ENCODE measurements at regions not wholly inside any gene's neighbourhood (a gene's known extent, or its start where the extent isn't known, plus 50 kb on each side); places are given as distances from the start of the nearest gene placed in this dataset.
"Not testable (repeated sequence)": the region's sequence is repeated elsewhere in the genome, so short reads cannot be mapped to it uniquely, and the experiment has no call there.

DNA sequence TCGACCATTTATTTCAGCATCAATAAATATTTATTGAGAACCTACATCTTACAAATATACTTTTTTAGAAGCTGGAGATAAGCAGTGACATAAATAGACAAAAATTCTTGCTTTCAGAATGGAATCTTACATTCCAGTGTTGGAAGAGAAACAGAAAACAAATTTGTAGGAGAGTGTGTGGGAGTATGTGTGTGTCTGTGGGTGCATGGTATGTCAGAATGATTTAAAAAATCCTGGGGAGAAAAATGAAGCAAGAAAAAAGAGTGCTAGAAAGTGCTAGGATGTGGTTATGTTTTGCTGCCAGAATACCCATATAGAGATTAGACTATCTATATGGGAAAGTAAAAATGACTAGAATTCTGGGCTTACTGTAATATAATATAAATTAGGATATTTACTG, 561.7 kb upstream of the SGO1 start:
- ATAC-seq (no peak), DNase-seq (ENCODE audit: low spot score) (no peak)

DNA sequence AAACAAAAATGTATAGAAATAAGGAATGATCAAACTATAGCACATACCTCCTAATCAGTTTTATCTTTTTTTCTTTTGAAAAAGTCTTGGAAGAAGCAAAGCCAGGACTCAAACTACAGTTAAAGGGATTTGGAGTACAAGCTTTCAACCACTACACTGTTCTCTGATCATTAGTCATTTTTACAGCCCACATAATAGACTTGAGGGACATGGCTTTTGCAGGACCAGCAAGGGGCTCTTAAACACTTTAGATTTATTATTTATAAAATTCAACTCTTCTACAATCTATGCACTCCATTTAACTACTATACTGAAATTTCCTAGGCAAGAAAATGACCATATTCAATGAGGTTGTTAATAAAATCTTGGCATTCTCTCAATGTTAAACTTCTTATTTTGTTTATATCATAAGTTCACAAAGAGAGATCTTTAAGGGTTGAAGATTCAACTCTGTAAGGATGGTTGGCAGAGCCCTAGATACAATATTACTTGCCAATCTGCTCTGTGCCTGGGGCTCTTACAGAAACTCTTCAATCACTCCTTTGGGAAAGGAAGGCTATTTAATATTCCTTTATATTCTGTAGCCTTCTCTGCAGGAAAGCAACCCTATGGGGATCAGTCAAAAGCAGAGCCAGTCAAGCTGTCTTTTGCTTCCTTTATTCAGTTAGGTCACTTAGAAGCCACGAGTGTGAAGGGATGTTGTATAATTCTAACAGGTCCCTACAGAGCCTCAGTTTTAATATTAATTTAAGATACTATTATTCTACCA, 557.7 kb upstream of the SGO1 start:
- ATAC-seq, result no peak
- DNase-seq (ENCODE audit: low spot score), result no peak

DNA sequence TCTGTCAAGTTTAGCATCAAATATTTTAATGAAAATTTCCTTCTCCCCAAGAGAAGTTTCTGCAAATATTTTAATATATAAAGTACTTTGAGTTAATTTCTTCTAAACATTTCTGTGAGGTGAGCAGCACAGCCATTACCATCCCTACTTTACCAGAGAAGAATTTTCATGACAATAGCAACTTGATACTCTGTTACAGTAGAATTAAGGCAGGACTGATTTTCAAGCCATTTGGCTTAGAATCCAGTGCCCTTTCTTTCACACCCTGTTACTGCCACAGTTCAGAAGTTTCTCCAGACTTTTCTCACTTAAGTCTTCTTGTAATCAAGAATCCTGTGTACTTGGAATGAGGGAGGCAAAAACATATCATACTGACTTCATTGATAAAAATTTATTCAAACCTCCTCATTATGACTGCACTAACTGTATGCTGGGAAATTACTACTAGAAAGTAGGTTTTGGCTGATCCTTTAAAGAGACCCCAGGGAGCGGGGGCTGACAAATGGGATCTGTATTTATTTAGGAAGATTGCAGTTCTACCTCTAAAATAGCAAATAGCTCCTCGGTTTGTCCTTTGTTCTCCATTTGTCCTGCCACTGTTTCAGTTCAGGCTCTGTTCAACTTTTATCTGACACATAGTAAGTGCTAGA, 557.0 kb upstream of the SGO1 start:
- no peak for DNase-seq (ENCODE audit: low spot score)
- no peak for ATAC-seq

DNA sequence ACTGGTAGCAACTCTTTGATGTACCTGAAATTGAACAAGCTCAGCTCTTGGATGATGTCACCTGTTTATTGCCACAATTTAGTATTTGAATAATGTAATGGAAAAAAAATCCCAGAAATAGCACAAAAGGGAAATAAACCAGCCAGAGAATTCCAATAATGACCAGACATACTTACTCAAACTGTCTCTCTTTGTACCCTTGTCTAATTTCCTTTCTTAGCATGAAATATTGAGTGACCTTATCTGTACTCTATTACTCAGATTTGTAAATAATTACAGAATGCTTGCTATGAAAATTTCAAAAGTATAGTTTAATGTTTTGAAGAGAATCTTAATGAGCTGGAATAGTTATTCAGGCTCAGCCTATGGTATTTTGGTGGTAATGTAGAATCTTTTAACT, 555.4 kb upstream of the SGO1 start:
- no peak for ATAC-seq
- DNase-seq (ENCODE audit: low spot score), result no peak

DNA sequence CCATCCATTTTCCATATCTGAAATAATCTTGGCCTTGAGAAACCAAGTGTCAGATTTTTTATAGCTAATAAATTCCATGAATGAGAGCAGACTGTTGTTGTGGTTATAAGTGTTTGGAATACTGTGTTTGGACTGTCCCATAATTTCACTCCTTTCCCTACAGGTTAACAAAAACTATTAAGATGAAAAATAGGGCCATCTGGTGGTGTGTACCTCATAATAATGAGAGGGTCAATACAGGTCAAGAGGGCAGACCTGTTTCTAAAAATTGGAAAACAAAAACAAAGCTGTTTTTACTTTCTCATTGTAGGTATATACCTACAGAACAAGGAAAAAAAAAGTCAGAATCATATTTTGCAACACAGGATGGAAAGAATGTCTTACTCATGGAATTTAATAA, 553.8 kb upstream of the SGO1 start:
- DNase-seq (ENCODE audit: low spot score), result no peak
- peak; percentile 90 for ATAC-seq

DNA sequence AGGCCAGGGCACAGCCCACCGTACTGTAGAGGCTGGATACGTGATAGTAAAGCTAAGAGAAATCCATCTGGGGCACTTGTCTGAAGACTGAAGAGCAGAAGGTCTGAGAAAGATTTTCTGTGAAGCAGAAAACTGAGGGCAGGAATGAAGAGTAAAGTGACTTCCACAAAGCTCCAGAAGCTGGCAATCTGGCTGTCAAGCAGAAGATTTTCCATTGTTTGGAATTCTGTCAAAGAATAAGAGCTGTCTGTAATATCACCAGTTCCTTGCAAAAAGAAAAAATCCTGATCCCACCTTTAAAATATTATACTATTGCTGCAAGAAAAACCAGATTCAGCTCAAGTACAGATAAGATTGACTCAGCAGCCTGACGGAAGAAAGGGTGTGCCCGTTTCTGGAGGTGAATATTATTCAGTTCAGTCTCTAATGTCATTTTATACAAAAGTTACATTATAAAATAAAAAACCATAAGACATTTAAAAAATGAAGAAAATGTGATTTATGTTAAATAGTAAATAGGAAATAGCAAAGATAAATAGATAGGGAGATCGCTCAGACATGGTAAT, 550.4 kb upstream of the SGO1 start:
- no peak for ATAC-seq
- DNase-seq (ENCODE audit: low spot score), result no peak

DNA sequence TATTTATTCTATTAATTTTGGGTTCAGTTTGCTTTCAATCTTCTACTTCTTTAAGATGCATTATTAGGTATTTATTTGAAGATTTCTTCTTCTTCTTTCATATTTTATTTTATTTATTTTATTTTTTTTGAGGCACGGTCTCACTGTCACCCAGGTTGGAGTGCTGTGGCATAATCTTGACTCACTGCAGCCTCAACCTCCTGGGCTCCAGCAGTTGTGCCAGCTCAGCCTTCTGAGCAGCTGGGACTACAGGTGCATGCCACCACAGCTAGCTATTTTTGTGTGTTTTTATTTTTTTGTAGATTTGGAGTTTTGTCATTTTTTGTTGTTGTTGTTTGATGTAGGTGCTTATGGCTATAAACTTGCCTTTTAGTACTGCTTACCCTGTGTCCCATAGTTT, 543.2 kb upstream of the SGO1 start:
- DNase-seq (ENCODE audit: low spot score), result no peak
- ATAC-seq, result no peak

DNA sequence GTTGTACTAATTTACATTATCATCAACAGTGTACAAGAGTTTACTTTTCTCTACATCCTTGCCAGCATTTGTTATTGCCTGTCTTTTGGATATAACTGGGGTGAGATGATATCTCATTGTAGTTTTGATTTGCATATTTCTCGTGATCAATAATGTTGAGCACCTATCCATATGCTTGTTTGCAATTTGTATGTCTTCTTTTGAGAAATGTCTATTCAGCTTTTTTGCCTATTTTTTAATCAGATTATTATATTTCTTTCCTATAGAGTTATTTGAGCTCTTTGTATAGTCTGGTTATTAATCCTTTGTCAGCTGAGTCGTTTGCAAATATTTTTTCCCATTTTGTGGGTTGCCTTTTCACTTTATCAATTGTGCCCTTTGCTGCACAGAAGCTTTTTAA, 540.8 kb upstream of the SGO1 start:
- ATAC-seq, result no peak
- no peak for DNase-seq (ENCODE audit: low spot score)

DNA sequence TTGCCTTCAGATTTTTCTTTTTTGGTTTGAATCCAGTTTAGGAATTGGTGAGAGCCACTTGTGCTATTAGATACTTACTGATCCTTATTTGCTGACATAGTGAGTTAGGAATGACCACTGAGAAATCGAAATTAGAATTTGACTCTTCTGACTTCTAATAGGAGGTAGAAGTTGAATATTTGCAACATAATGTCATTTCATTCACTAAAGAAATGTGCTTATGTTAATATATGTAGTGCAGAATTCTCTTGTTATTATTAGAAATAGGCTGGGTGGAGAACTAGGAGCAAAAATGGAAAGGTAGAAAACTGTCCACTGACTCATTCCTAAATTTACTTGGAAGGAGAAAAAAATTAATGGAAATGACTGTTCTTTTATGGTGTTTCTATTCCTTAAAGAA, 538.2 kb upstream of the SGO1 start:
- no peak for DNase-seq (ENCODE audit: low spot score)
- no peak for ATAC-seq

DNA sequence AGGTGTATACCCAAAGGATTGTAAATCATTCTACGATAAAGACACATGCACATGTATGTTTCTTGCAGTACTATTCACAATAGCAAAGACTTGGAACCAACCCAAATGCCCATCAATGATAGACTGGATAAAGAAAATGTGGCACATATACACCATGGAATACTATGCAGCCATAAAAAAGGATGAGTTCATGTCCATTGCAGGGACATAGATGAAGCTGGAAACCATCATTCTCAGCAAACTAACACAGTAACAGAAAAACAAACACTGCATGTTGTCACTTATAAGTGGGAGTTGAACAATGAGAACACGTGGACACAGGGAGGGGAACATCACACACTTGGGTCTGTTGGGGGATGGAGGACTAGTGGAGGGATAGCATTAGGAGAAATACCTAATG, 530.4 kb upstream of the SGO1 start:
- not testable (repeated sequence) for DNase-seq (ENCODE audit: low spot score); ATAC-seq

DNA sequence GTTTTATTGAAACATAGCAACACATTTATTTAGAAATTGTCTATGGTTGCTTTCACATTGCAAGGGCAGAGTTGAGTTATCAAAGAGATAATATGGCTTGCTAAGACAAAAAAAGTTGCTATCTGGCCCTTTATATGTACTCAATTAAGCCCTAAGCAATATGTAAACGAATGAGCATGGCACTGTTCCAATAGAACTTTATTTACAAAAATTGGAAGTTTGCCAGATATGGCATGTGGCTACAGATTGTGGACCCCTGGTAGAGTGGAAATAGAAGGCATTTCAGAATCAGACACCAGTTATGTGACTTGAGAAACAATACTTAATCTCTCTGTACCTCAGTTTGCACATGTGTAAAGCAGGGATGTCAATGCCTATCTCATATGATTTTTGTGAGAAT, 515.6 kb upstream of the SGO1 start:
- ATAC-seq (no peak), DNase-seq (ENCODE audit: low spot score) (no peak)

DNA sequence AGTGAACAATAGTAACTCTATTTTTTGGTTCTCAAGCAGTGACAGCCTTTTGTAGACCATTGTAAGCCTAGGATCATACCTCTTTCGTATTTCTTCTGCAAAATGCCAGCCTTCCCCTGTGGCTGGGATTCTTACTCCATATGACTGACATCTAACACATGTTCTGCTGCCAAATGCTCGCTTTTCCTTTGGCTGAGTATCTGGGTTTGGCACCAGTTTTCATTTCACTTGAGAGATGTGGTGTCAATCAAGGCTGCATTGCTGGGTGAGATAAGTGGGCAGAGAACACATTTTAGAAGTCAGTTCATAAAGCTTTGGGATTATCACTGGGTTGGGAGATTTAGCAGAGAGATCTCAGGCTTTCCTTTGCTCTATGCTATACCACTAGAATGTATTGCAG, 514.7 kb upstream of the SGO1 start:
- DNase-seq (ENCODE audit: low spot score), result no peak
- no peak for ATAC-seq

DNA sequence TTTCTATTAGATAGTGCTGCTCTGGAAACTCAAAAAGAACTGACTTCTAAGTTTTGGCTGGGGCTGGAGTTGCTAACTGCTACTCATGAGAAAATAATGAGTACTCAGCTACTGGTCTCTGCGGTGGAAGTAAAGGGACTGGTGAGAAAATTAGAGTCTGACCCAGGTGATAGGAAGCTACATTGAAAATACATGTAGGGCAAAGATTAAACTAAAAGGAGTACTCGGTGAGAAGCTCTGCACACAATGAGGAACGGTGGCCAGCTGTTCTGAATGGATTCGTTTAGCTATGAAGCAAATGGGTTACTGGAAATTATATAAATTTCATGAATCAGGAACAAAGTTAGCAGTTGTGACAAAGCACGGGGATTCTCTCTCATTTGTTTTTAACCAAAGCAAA, 512.9 kb upstream of the SGO1 start:
- DNase-seq (ENCODE audit: low spot score), result no peak
- no peak for ATAC-seq

DNA sequence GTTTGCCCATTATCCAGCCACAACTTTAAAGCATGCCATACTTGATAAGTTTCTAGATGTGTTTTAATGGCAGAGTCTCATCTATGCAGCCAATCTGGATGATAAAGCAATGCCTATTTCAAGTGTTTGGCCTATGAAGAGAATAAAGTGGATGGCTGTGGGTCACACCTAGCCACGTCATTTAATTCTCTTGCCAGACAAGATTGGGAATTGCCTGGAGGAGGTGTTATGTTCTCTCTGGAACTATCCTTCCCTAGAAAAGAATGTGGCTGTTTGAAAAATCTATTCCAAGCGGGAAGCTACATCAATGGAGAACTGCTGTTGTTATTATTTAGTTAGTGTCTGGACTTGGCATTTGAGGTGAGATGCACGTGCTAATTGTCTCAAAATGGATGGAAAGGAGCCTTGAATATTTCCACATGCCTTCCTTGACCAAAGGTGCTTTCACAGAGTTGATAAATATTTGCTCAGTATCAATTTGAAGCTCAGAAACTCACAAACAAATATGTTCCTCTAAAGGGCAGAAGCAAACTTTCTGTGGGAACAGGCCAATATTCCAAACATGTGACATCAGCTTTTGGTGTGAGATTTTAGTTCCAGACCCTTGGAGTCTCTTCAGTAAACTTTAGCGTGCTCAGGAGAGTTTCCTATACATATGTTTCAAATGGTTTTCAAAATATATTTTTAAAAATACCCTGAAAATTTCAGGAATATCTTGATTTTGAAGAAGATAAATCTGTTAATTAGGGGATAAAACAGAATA, 510.6 kb upstream of the SGO1 start:
- DNase-seq (ENCODE audit: low spot score), result no peak
- ATAC-seq, result no peak

DNA sequence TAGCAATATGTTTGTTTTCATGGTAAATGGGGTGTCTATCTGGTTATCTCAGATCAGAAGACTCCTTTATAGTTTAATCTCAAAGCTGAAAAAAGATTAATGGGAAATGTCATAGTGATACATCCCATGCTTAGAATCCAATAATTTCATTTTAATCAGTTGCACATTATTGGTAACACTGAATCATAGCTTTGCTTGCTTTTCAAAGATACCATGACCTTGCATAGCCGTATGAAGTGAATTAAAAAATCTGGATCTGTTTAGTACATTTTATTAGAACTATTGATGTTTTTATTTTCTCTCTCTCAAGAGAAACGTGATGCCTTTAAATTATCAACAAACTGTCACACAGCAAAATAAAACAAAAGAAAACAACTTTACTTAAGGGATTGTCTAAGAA, 506.7 kb upstream of the SGO1 start:
- DNase-seq (ENCODE audit: low spot score) (no peak), ATAC-seq (no peak)

DNA sequence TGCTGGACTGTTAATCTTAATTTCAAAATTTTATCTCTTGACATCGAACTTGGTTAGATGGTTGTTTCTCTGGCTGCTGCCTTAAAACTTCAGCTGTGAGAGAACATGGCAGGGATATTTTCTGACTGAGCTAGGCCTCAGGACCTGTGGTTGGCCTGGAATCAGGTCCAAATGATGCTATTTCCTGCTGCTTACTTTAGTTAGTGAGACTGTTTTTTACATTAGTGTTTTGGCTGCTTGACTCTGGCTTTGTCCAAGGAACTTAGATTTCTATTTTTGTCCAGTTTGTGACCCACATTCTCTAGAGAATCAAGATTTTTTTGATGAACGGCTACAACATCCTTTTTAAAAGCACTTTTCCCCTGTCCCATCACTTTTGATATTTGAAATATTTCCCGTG, 497.9 kb upstream of the SGO1 start:
- no peak for DNase-seq (ENCODE audit: low spot score)
- ATAC-seq, result no peak

DNA sequence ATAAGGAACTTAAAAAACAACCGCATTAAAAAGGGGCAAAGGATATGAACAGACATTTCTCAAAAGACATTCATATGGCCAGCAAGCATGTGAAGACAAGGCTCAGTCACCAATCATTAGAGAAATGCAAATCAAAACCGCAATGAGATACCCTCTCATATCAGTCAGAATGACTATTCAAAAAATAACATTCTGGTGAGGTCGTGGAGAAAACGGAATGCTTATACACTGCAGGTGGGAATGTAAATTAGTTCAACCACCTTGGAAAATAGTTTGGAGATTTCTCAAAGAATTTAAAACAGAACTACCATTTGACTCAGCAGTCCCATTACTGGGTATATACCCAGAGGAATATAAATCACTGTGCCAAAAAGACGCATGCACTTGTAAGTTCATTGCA, 496.6 kb upstream of the SGO1 start:
- DNase-seq (ENCODE audit: low spot score), result no peak
- ATAC-seq, result no peak

DNA sequence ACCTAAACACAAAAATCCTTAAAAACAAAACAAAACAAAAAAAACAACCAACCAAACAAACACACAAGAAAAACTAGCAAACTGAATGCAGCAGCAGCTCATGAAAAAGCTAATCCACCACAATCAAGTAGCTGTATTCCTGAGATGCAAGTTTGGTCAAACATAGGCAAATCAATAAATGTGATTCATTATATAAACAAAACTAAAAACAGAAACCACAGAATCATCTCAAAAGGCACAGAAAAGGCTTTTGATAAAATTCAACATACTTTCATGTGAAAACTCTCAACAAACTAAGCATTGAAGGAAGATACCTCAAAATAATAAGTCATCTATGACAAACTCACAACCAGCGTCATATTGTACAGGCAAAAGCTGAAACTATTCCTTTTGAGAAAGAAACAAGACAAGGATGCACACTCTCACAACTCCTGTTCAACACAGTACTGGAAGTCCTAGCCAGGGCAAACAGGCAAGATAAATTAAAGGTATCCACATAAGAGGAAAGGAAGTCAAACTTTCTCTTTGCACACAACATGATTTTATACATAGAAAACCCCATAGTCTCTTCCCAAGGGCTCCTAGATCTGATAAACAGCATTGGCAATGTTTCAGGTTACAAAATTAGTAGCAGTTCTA, 495.1 kb upstream of the SGO1 start:
- no peak for DNase-seq (ENCODE audit: low spot score)
- ATAC-seq, result no peak

DNA sequence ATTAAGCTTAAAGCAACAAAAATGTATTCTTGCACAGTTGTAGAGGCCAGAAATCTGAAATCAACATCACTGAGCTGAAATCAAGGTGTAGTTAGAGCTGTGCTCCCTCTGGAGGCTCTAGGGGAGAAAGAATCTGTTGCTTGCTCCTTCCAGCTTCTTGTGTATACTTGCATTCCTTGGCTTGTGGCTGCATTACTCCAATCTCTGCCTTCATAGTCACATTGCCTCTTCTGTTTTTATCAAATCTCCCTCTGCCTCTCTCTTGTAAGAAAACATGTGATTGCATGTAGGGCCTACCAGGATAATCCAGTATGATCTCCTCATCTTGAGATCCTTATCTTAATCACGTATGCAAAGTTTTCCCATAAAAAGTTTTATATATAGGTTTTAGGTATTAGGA, 487.9 kb upstream of the SGO1 start:
- no peak for DNase-seq (ENCODE audit: low spot score)
- ATAC-seq, result no peak

DNA sequence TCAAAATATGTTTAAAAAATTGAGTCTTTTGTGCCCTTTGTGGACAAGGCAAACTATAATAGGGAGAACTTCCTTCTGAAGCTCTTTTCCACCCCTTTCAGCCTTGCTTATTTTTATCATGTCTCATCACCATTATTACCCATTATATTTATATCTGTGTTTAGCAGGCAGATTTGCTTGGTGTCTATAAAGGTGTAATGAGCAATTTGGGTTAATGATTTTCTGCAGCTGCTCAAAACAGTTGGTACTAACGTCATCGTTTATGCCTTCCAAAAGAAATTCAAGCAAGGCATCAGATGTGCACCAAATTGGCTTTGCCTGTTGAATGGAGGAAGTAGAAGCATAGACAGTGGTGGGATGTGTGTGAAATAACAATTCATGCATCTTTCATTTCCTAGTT, 483.7 kb upstream of the SGO1 start:
- DNase-seq (ENCODE audit: low spot score) (no peak), ATAC-seq (no peak)

DNA sequence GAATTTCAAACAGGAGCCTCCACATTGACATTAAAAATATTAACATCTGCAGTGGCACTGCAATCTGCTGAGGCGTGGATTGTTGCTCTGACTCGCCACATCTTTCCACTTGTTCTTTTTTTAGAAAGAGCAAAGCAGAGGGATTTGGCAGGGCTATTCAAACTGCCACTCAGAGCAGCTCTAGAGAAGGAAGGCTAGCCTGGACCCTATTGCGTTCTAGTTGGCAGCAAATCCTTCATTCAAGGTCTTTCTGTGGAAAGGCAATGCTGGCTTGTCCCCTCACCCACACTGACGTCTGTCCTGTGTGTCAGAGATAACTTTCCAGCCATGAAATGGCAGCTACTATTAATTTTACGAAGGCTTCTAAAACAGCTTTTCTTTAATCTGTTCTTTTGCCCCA, 483.2 kb upstream of the SGO1 start:
- no peak for DNase-seq (ENCODE audit: low spot score)
- no peak for ATAC-seq

Measured in left lobe of liver (tissue), 2 donors.